GM18909 (cell line): ENCODE measurements at regions not wholly inside any gene's neighbourhood (a gene's known extent, or its start where the extent isn't known, plus 50 kb on each side); places are given as distances from the start of the nearest gene placed in this dataset.

Experiments
- ATAC-seq: cut with Tn5 transposase; IDR thresholded peaks from one replicate; pipeline ENCODE4 v1.9.1; 2021; ENCODE audit warnings: mild to moderate bottlenecking; ENCODE audit not compliant: unreplicated experiment, poor library complexity

GRCh38 chr10:110430340-110431273, 67.1 kb upstream of the DUSP5 start:
- ATAC-seq = no peak

- ATAC-seq = no peak
Measured at GRCh38 chr10:110431659-110432058, 66.0 kb upstream of the DUSP5 start.

GRCh38 chr10:110432084-110432483, 65.6 kb upstream of the DUSP5 start:
- no peak for ATAC-seq

GRCh38 chr10:110432814-110433565, 64.7 kb upstream of the DUSP5 start:
- no peak for ATAC-seq

GRCh38 chr10:110433740-110434139, 64.0 kb upstream of the DUSP5 start:
- ATAC-seq = no peak

GRCh38 chr10:110434489-110435096, 63.1 kb upstream of the DUSP5 start:
- no peak for ATAC-seq

- ATAC-seq = no peak
Measured at GRCh38 chr10:110436554-110437350, 61.0 kb upstream of the DUSP5 start.

- ATAC-seq = no peak
Measured at GRCh38 chr10:110437351-110437605, 60.4 kb upstream of the DUSP5 start.

GRCh38 chr10:110437761-110438341, 59.9 kb upstream of the DUSP5 start:
- no peak for ATAC-seq

- ATAC-seq = no peak
Measured at GRCh38 chr10:110442746-110443145, 55.0 kb upstream of the DUSP5 start.

- no peak for ATAC-seq
Measured at GRCh38 chr10:110443239-110444003, 54.3 kb upstream of the DUSP5 start.

GRCh38 chr10:110444004-110444337, 53.7 kb upstream of the DUSP5 start:
- no peak for ATAC-seq

- no peak for ATAC-seq
Measured at GRCh38 chr10:110445871-110446270, 51.8 kb upstream of the DUSP5 start.

- no peak for ATAC-seq
Measured at GRCh38 chr10:110446277-110446676, 51.4 kb upstream of the DUSP5 start.

- no peak for ATAC-seq
Measured at GRCh38 chr10:110446954-110447608, 50.6 kb upstream of the DUSP5 start.

- ATAC-seq = no peak
Measured at GRCh38 chr10:110447886-110448285, 49.8 kb upstream of the DUSP5 start.
